Mesodermal cell (in vitro differentiated cells): ENCODE measurements at regions not wholly inside any gene's neighbourhood (a gene's known extent, or its start where the extent isn't known, plus 50 kb on each side); places are given as distances from the start of the nearest gene placed in this dataset.
"Not testable (repeated sequence)": the region's sequence is repeated elsewhere in the genome, so short reads cannot be mapped to it uniquely, and the experiment has no call there.

Source experiments
- H3K27ac ChIP-seq: 2 replicates; pipeline ENCODE4 v1.7.0; 2013; ENCODE audit warnings: mild to moderate bottlenecking, low read depth, low read length, moderate library complexity; ENCODE audit not compliant: severe bottlenecking
- H3K36me3 ChIP-seq: 2 replicates; pipeline ENCODE4 v1.7.1; 2013; ENCODE audit warnings: mild to moderate bottlenecking, low read length, moderate library complexity; ENCODE audit not compliant: control insufficient read depth, insufficient read depth
- H3K4me1 ChIP-seq: one replicate; pipeline ENCODE4 v1.7.1; 2013; ENCODE audit warnings: mild to moderate bottlenecking, low read length; ENCODE audit not compliant: insufficient read depth, control insufficient read depth, poor library complexity, severe bottlenecking
- H3K4me3 ChIP-seq: 2 replicates; pipeline ENCODE4 v1.7.0; 2013; ENCODE audit warnings: low read length, control low read depth, mild to moderate bottlenecking; ENCODE audit not compliant: insufficient read depth, poor library complexity, severe bottlenecking; ENCODE audit errors: extremely low read depth
- H3K9me3 ChIP-seq: 2 replicates; pipeline ENCODE4 v1.7.1; 2013; ENCODE audit warnings: mild to moderate bottlenecking, low read length, moderate library complexity; ENCODE audit not compliant: control insufficient read depth
- WGBS, 2 experiments: methylation state at CpG; one replicate each; pipeline ENCODE4 v1.1.5; 2013; ENCODE audit warnings: missing lambda C conversion rate in 2 of 2; ENCODE audit not compliant: insufficient coverage in 2 of 2; 5-methylcytosine and 5-hydroxymethylcytosine counted together

DNA sequence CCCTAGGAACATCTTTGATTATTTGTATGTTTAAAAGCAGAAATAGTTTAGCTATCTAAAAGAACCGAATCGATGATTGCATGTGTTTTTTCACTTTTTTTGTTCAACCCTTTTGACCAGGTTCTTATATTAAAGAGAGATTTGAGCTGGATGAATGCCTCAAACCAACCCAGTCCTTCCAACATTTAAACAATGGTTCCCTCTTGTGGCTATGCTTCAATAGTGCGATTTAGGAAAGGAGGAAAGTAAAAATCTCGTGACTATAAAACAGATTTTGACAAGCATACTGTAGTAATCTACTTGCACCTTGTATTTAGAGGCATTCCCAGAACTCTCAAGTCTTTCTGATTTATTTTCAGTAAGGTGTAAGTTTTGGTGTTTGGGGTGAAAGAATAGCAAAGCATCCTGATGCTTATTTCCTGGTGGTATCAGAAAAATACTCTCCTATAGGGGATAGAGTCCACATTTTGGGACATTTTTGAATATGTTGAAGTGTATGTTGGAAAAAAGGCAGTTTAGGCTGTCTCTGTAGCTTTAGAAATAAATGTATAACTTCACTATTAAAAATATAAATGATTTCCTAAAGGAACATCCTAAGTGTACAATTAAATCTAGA, 159.6 kb upstream of the KCNH8 start:
- H3K4me3 ChIP-seq = no peak overlapping the region
- no peaks in the 10 kb centered on the region for H3K36me3 ChIP-seq
- no peaks in the 10 kb centered on the region for H3K4me1 ChIP-seq
- no peak overlapping the region for H3K27ac ChIP-seq
- peaks cover 1% of the 10 kb centered on the region for H3K9me3 ChIP-seq
- 8% methylated on average over 2 of the region's 4 CpGs; no CpG with 5 or more reads in 1 of the 2 experiments for WGBS, 2 experiments

DNA sequence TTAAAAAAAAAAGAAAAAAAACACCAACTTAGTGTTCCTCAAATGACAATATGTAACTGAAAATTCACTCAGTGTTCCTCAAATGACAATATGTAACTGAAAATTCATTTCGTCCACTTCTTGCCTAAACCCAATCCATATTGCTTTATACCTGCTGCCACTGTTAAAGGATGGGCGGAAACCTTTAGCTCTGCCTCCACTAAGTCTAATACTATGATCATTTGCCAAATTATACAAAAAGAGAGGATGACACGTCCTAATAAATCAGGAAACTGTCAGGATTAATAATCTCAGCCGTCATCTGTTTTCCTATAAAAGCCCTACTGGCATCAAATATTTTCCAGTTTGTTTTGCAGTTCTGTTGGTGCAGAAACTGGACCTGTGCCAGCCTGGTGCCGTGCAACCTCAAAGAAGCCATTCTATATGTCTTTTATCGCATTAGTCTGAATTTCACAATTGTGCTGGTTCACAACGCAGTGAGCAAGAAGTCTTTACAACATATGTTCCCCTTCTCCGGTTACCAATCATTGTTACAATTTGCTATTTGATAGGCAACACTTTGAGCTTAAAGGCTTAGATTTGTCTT, 160.4 kb upstream of the KCNH8 start:
- H3K4me3 ChIP-seq = no peak overlapping the region
- H3K36me3 ChIP-seq = no peaks in the 10 kb centered on the region
- no peaks in the 10 kb centered on the region for H3K4me1 ChIP-seq
- 79 to 91% methylated on average over 6 to 8 of the region's 8 CpGs for WGBS, 2 experiments
- no peak overlapping the region for H3K27ac ChIP-seq
- no peaks in the 10 kb centered on the region for H3K9me3 ChIP-seq

DNA sequence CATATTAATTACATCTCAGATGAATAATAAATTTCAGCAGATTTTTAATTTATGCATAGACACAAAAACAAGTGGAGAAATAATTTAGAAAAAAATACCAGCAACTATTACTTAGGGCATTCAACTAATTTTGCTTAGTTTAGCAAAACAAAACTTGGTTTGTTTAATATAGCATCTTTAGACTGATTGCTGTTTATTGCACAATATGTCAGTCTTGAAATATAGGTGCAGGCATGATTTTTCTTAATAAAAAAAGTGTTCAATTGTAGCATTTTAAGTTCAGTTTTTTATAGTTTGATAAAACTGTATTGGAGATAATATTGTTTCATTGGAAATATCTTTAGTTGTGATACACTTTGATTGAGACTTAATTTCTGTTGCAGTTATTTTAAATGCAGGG, 161.2 kb upstream of the KCNH8 start:
- Histone ChIP-seq H3K4me1 (no peaks in the 10 kb centered on the region), H3K27ac (no peak overlapping the region), H3K36me3 (no peaks in the 10 kb centered on the region), H3K4me3 (no peak overlapping the region), H3K9me3 (no peaks in the 10 kb centered on the region)

DNA sequence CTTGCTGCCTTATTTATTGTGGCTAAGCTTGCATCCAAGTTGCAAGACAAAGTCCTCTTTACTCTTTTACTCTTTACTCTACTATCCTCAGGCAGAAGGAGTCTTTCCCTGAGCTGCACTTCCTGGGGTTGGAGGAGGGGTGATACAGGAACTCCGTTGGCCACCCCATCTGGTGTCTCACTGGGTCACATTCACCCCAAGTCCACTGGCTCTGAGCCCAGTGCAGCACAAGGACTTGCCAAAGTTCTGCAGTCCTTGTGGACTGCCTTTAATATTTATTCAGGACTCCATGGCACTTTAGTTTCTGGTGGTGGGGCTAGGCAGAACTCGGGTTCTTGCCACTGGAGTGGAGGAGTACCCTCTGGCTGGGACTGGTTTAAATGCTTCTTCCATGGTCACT, 165.4 kb upstream of the KCNH8 start:
- Histone ChIP-seq H3K36me3 (no peaks in the 10 kb centered on the region), H3K4me1 (no peaks in the 10 kb centered on the region), H3K4me3 (no peak overlapping the region), H3K27ac (no peak overlapping the region), H3K9me3 (no peaks in the 10 kb centered on the region)
- 73% methylated on average over 1 of the region's 2 CpGs; no CpG with 5 or more reads in 1 of the 2 experiments for WGBS, 2 experiments

DNA sequence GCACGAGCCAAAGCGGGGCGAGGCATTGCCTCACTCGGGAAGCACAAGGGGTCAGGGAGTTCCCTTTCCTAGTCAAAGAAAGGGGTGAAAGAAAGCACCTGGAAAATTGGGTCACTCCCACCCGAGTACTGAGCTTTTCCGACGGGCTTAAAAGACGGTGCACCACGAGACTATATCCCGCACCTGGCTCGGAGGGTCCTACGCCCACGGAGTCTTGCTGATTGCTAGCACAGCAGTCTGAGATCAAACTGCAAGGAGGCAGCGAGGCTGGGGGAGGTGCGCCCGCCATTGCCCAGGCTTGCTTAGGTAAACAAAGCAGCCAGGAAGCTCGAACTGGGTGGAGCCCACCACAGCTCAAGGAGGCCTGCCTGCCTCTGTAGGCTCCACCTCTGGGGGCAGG, 172.2 kb upstream of the KCNH8 start:
- H3K4me3 ChIP-seq, H3K36me3 ChIP-seq, H3K4me1 ChIP-seq, H3K27ac ChIP-seq, H3K9me3 ChIP-seq: not testable (repeated sequence)
- 64 to 70% methylated on average over 13 to 15 of the region's 17 CpGs for WGBS, 2 experiments

DNA sequence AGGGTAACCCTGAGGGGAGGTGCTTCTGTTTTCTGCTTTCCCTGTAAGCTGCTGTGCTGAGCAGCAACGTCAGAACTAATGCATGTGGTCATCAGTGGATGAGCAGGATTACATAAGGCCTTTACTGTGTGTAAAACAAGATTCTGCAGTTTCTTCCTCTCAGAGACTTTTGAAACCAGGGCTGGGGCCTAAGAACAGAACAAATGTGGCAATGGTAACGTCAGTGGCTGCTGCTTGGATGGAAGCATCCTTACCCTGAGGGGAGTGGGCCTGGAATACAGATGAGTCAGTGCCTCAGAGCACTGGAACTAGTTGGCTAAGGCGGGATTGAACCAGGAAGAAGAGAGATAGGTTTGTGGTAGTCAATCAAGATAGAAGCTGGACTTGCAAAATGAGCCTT, 180.2 kb upstream of the KCNH8 start:
- Histone ChIP-seq H3K36me3 (no peaks in the 10 kb centered on the region), H3K9me3 (no peaks in the 10 kb centered on the region), H3K27ac (no peak overlapping the region), H3K4me1 (no peaks in the 10 kb centered on the region), H3K4me3 (no peak overlapping the region)
- WGBS, 2 experiments = 85 to 86% methylated on average over 3 of the region's 3 CpGs

DNA sequence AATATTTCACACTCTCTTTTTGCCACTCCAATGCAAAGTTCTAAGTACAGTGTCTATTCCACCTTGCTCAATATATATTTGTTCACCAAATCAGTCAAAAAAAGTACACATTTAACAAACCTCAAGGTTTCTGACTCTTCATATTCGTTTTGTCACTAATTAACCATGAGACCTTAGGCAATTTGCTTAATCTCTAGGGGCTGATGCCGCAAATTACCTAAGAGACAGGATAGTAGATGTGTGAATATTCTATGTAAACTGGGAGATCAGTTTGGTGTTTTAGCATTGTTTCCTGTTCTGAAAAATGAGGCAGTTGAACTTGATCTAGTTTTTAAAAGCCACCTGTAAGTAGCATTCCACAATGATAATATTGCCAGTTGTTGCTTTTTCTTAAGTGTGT, 182.5 kb upstream of the KCNH8 start:
- H3K4me1 ChIP-seq = no peaks in the 10 kb centered on the region
- no peaks in the 10 kb centered on the region for H3K36me3 ChIP-seq
- H3K27ac ChIP-seq = no peak overlapping the region
- no peaks in the 10 kb centered on the region for H3K9me3 ChIP-seq
- no peak overlapping the region for H3K4me3 ChIP-seq
- 83% methylated on average over 2 of the region's 2 CpGs for WGBS, 2 experiments

DNA sequence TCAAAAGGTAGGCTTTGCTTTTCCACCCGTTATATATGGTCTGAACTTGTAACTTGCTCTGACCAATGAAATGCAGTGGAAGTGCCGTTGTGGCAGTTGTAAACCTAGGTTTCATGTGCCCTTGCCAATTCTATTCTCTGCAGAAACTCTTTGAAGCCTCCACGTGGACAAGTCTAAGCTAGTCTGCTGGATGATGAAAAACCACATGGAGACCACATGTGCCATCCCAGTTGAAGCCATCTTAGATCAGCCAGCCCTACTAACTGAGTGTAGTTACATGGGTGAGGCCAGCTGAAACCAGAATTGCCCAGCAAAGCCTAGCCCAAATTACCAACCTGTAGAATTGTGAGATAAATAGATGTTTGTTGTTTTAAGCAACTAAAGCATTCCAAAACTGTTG, 183.7 kb upstream of the KCNH8 start:
- Histone ChIP-seq H3K4me3 (no peak overlapping the region), H3K27ac (no peak overlapping the region), H3K36me3 (no peaks in the 10 kb centered on the region), H3K4me1 (no peaks in the 10 kb centered on the region), H3K9me3 (no peaks in the 10 kb centered on the region)
- WGBS, 2 experiments = 79 to 95% methylated on average over 2 to 3 of the region's 3 CpGs

DNA sequence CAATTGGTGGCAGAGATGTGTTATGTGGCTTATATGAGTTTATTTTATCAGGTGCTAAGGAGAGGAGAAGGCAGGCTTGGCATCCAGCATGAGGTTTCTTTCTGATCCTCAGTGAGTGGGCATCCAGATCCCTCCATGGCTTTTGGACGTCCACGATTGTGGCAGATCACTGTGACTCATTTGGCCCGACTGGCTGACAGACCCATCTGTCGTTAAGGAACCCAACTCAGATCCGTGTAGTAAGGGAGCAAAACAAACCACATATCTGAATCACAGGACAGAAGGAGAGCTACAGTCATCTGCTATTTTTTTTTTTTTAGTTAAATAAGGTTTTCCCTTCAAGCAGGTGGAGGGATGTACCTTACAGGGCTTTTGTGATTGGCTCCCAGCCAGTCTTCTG, 197.0 kb upstream of the KCNH8 start:
- 95% methylated on average over 4 of the region's 5 CpGs; no CpG with 5 or more reads in 1 of the 2 experiments for WGBS, 2 experiments
- no peak overlapping the region for H3K4me3 ChIP-seq

DNA sequence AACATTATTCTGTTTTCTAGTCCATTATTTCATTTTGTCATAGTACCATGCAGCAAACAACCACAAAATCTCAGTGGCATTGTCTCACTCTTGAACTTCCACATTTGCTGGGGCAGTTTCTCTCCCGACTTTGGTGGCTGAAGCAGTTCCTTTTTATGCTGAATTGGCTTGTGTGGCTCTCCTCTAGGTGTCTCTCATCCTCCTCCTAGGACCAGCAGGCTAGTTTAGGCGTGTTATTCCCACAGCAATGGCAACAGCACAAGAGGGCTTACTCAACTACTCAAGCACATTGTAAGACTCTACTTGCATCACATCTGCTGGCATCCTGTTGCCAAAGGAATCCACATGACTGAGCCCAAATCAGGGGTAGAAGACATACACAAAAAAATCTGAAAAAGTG, 201.8 kb upstream of the KCNH8 start:
- H3K4me1 ChIP-seq = no peaks in the 10 kb centered on the region

More for the DNA sequence above, 197.0 kb upstream of the KCNH8 start:
- Histone ChIP-seq H3K4me1 (no peaks in the 10 kb centered on the region), H3K9me3 (no peaks in the 10 kb centered on the region), H3K36me3 (no peaks in the 10 kb centered on the region), H3K27ac (no peak overlapping the region)

DNA sequence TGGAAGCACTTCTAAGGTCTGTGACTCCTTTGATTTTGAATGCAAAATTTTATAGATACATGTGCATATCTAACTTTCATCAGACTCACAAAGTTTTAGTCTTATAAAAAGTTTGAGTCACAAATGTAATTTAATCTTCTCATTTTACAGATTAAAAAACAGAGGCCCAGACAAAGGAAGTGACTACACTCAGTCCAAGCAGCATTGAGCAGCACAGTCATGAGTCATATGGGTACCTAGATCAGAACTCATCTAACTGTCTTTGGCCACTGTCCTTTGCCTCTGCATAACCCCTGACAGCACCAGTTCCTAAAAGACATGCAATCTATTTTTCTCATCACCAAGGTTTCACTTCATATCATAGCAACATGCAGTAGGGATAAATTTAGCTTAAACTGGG, 210.7 kb upstream of the KCNH8 start:
- H3K4me1 ChIP-seq = no peaks in the 10 kb centered on the region
- H3K9me3 ChIP-seq = no peaks in the 10 kb centered on the region
- no peak overlapping the region for H3K27ac ChIP-seq
- no peaks in the 10 kb centered on the region for H3K36me3 ChIP-seq
- no peak overlapping the region for H3K4me3 ChIP-seq

More for the DNA sequence above, 201.8 kb upstream of the KCNH8 start:
- Histone ChIP-seq H3K9me3 (no peaks in the 10 kb centered on the region), H3K27ac (no peak overlapping the region), H3K4me3 (no peak overlapping the region), H3K36me3 (no peaks in the 10 kb centered on the region)
- WGBS, 2 experiments = 45 to 63% methylated on average over 1 to 2 of the region's 2 CpGs
